H7 (cell line): ENCODE measurements at regions not wholly inside any gene's neighbourhood (a gene's known extent, or its start where the extent isn't known, plus 50 kb on each side); places are given as distances from the start of the nearest gene placed in this dataset.

Experiments used
- DNase-seq: peaks from one replicate; pipeline ENCODE4 v3.0.0; 2012
- H3K27me3 ChIP-seq: 2 replicates; pipeline ENCODE4 v1.6.0; 2011; ENCODE audit warnings: mild to moderate bottlenecking, low read length; ENCODE audit not compliant: control insufficient read depth, insufficient read depth
- H3K36me3 ChIP-seq: replicated peaks from 2 replicates; pipeline ENCODE4 v1.5.1; 2011; ENCODE audit warnings: low read length; ENCODE audit not compliant: control insufficient read depth, insufficient read depth
- H3K4me3 ChIP-seq: 2 replicates; pipeline ENCODE4 v1.5.1; 2011; ENCODE audit warnings: low read depth, mild to moderate bottlenecking, control low read depth, low read length, moderate library complexity; ENCODE audit not compliant: insufficient read depth

DNA sequence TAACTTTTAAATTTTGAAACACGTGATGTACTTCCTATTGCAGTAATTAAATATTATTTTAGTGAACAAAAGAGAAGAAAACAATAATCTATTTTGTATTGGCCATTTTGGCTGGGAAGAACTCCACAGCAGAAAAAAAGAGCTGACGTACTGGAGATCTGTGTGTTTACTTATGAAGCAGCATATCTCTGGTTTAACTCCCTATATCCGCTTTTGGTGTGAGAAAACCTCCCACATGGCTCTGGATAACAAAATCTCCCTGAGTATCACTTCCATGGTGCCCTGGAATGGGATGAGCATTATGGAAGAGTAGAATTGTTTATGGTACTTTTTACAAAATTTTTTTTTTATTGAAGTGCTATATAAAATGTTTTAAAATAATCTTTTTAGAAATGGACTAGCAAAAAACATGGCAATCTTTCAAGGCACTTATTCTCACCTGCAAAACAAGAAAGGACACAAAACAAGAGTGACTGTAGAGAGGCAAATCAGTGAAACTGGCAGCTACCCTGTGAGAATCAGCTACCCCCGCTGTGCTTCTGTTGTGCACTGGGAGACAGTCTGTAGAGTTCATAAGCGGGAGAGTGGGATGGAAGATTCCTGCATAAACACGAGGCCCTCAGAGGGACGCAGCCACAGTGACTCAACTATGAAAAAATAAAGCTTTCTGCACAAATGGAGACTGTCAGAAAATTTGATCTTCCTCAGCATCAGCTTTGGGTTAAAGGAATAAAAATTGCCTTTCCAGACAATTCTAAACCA lies 762.2 kb upstream of the HS6ST1 start:
- Histone ChIP-seq H3K27me3 (no peaks in the 10 kb centered on the region), H3K4me3 (no peak overlapping the region), H3K36me3 (no peaks in the 10 kb centered on the region)
- DNase-seq: no peak

DNA sequence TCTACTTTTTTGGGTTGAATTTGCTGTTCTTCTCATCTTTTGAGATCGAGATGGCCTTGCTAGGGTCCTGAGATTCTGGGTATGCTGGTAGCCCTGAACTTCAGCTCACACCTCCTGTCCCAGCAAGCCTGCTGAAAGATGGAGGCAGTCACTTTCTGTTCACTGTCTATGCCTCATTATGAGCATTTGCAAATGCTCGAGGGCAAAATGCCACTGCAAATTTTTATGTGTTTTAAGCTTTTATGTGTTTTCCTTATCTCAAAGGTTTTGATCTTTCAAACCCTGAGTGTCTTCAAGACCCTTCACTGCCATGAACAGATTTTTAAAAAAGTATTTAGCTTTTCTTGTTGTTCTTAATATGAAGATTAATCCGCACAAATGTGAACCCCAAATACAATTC lies 766.7 kb upstream of the HS6ST1 start:
- DNase-seq: no peak
- no peak overlapping the region for H3K4me3 ChIP-seq
- H3K27me3 ChIP-seq: no peaks in the 10 kb centered on the region
- H3K36me3 ChIP-seq: no peaks in the 10 kb centered on the region

DNA sequence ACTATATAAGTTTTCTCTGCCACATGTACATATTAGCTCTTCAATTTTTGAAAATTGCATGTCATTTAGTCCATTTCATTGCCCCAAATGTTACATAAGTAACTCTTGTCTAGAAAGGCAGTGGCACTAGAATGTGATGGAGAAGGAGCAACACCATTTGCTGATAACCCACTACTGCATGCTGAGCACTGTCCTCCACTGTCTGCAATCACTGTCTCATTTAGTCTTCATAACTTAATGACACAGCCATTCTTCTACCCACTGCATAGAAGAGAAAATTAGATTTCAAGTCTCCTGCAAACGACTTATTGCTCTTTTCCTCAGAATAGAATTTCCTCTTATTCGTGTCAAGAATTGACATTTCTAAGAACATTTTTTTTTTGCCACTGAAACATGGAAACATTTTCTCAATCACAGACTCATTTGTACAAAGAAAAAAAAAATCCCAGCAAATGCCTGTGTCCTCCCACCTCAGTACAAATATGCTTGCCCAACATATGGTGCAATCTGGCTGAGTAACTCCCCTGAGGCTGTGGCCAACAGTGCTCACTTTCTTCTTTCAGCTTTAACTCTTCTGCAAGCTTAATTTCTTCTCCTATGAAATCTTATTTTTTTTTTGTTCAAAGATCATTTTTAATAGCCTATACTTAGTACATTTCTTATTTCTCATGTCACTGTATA lies 768.6 kb upstream of the HS6ST1 start:
- no peaks in the 10 kb centered on the region for H3K27me3 ChIP-seq
- H3K36me3 ChIP-seq: no peaks in the 10 kb centered on the region
- no peak overlapping the region for H3K4me3 ChIP-seq
- DNase-seq: no peak

DNA sequence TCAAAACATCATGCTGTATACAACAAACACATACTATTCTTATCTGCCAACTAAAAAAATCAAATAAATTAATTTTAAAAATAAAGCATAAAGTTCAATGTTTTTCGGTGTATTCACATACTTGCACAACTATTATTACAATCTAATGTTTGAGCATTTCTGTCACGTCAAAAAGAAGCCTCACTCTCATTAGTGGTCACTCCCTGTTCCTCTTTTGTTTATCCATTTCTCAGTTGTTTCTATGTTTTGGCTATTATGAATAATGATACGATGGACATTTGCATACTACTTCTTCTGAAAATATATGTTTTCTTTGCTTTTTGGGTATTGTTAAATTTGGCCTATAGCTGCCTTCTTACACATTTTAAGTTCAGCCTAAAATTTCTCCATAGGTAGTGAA lies 773.0 kb upstream of the HS6ST1 start:
- no peak overlapping the region for H3K4me3 ChIP-seq
- no peaks in the 10 kb centered on the region for H3K36me3 ChIP-seq
- DNase-seq: no peak
- H3K27me3 ChIP-seq: no peaks in the 10 kb centered on the region

DNA sequence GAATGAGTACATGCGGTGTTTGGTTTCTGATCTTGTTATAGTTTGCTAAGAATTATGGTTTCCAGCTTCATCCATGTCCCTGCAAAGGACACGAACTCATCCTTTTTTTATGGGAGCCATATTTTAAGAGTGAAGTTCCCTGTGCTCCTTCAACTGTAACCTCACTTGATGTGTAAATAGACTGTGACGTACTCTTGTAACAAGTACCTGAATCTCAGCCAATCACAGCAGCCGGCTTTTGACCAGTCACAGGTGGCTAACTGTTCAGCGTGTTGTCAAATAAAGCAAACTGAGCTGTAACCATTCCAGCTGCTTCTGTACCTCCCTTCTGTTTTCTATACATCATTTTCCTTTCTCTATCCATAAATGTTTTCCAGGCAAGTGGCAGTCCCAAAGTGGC lies 774.3 kb upstream of the HS6ST1 start:
- no peak for DNase-seq
- no peaks in the 10 kb centered on the region for H3K36me3 ChIP-seq
- H3K27me3 ChIP-seq: no peaks in the 10 kb centered on the region
- H3K4me3 ChIP-seq: no peak overlapping the region

DNA sequence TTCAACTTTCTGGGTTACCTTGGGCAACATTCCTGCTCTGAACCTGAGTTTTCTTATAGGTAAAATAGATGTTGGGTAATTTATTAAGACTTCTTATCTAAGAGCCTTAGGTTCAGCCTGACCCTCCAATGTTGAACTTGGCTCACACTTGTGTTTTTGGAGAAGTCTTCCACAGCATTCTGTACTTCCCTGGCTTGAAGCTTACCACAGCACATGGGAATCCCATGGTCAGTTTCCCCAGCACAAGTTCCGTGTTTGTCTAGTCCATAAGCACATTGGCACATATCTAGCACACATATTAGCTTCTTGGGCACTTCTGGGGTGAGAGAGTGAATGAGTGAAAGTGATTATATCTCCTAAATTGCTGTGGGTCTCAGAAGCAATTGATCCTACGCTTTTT lies 782.5 kb upstream of the HS6ST1 start:
- no peak overlapping the region for H3K4me3 ChIP-seq
- H3K36me3 ChIP-seq: no peaks in the 10 kb centered on the region
- no peak for DNase-seq
- no peaks in the 10 kb centered on the region for H3K27me3 ChIP-seq

DNA sequence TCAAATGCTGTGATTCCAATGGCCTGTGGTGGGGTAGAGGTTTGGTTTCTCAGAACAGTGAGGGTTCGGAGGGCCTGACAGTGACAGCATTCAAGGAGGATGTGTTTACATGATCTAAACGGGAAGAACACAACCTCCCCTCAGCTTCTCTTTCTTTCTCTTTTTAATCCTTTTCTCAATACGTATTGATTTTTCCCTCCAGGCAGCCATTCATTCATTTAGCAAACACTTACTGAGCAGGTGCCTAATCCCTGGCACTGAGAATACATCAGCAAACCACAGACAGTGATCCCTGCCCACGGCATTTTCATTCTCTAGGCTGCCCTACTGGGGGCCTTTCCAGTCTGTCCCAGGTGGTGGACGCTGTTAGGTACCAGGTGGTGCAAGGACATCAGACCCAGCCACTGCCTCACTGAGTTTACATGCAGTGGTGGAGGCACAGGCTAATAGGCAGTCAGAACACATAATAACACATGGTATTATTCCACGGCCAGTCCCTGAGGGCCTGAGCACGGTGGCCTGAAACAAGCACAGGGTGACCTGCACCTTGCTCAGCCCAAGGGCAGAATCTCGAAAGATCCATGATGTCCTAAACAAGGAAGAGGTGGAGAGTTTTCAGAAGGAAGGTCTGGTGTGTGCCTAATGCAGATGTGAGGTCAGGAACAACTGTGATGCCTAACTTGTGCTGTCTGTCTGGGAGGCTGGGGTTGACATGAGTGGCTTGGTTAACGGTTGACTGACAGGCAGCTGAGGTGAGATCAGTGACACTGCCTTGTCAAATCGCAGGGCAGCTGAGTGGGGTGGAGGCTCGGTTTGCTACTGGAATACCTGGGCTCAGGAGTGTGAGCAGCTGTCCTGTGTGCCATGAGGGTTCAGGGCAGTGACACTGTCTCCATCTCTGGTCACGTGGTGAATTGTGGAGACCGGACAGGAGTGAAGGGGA lies 785.5 kb upstream of the HS6ST1 start:
- Histone ChIP-seq H3K4me3 (no peak overlapping the region), H3K27me3 (no peaks in the 10 kb centered on the region), H3K36me3 (no peaks in the 10 kb centered on the region)
- DNase-seq: no peak

DNA sequence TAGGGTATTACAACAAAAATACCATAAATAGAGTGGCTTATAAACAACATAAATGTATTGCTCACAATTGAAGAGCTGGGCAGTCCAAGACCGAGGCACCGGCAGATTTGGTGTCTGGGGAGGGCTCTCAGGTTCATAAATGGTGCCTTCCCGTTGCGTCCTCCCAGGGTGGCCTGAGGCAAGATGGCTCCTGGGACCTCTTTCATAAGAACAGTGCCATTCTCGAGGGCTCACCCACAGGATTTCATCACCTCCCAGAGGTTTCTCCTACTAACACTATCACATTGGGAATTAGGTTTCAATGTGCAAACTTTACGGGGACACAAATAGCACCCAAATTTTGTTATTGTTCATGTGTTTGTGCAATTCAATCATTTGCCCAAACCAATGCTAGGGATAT lies 793.5 kb upstream of the HS6ST1 start:
- no peak for DNase-seq
- no peaks in the 10 kb centered on the region for H3K36me3 ChIP-seq
- no peak overlapping the region for H3K4me3 ChIP-seq
- H3K27me3 ChIP-seq: no peaks in the 10 kb centered on the region

DNA sequence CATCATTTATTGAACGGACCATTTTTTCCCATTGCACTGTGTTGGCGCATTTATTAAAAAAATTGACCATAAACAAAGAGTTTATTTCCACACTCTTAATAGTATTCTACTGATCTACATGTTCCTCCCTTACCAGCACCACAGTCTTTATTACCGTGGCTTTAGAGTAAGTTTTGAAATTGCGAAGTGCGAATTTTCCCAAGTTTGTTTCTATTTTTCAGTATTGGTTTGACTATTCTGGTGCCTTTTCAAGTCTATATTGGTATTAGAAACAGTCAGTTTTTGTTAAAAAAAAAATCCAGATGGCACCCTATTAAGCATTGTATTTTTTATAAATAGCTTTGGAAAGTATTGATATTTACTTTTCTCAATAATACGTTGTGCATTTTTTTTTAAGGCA lies 795.1 kb upstream of the HS6ST1 start:
- no peak overlapping the region for H3K4me3 ChIP-seq
- no peaks in the 10 kb centered on the region for H3K27me3 ChIP-seq
- DNase-seq: no peak
- no peaks in the 10 kb centered on the region for H3K36me3 ChIP-seq

DNA sequence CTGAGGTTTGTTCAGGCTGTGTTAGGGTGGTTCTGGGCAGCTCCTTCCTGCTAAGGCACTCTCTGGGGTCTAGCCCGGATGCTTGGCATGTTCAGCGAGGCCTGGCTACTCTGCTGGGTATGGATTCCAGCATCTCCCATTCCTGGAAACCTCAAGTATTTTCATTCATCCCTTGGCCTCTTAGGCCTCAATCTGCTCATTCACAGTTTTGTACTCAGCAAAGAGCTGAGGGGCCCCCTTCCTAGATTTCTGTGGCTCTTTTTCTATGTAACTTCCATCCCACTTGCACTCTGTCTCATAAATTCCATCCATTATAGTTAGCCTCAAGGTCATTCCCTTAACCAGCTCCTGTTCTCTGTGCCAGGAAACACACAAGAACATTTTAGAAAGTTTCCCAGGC lies 798.8 kb upstream of the HS6ST1 start:
- Histone ChIP-seq H3K4me3 (no peak overlapping the region), H3K36me3 (no peaks in the 10 kb centered on the region), H3K27me3 (no peaks in the 10 kb centered on the region)
- no peak for DNase-seq

DNA sequence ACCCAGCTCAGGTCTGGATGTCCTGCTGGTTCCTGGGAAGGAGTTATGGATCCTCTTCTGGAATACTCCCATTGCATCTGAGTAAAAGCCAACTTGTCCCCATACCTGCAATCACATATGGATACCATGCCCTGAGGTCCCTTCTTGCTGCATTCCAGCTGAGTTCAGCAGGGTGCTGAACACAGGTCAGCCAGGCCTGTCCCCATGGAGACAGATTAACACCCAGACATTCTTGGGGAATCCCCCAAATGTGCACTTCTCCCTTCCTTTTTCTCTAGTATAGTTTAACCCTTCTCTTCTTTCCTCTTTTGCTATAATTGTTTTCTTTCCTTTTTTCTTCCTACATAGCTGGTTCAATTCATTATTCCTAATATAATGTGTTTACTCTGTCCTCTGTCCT lies 799.6 kb upstream of the HS6ST1 start:
- H3K27me3 ChIP-seq: no peaks in the 10 kb centered on the region
- no peak overlapping the region for H3K4me3 ChIP-seq
- no peak for DNase-seq
- no peaks in the 10 kb centered on the region for H3K36me3 ChIP-seq

DNA sequence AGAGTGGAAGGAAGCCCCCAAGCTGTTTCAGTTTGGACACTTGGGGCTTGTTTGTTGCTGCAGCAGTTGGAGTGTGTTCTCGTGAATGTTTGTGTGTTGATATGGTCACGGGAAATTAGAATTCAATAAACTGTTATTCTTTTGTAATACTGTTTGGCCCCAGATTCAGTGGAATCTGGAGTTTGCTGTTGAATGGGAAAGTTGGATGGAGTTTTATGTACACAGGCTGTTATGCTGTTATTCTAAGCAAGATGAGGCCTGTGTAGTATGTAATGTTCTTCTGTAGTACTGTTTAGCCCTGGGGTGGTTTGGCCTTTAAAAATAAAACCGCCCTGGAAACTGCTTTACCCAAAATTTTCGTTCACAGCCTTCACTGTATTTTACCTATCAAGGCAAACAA lies 810.4 kb upstream of the HS6ST1 start:
- Histone ChIP-seq H3K4me3 (no peak overlapping the region), H3K36me3 (no peaks in the 10 kb centered on the region), H3K27me3 (no peaks in the 10 kb centered on the region)
- DNase-seq: no peak

DNA sequence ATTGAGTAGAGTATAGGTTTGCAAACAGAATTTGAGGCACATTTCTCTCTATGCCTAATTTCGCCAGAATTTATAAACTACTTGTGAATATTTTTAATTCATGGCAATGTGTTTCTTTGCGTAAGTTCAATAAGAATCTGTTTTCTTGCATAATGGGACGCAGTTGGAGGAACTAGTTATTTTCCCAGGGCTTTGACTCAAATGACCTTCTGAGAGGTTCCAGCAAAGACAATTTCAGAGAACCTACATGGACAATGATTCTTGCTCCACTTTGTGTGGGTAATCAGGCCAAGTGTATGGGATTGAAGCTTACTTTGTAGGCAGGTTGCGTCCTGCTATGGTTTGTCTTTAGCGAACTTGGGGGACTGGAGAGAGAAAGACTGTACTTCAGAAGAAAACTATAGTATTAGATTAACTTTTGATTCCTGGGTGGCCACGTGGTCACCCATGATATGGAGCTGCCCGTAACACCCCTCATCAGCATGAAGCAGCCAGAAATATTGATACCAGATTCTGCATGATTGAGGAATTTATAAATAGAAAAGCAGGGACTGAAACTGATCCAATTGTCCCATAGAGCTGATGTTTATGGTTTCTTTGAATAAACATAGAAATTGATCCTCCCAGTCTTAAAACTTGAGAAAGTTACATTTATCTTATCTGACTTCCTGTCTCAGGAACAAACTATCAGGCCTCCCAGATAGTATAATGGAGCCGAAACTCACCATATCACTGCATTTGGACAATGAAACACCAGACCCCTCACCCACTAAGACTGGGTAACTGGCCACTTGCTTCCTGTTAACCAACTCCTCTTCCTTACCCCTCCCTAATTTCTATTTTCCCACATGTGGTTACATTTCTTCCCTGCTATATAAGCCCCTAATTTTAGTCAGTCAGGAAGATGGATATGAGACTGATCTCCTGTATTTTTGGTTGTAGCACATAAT lies 815.3 kb upstream of the HS6ST1 start:
- H3K27me3 ChIP-seq: no peaks in the 10 kb centered on the region
- no peaks in the 10 kb centered on the region for H3K36me3 ChIP-seq
- H3K4me3 ChIP-seq: no peak overlapping the region
- no peak for DNase-seq

DNA sequence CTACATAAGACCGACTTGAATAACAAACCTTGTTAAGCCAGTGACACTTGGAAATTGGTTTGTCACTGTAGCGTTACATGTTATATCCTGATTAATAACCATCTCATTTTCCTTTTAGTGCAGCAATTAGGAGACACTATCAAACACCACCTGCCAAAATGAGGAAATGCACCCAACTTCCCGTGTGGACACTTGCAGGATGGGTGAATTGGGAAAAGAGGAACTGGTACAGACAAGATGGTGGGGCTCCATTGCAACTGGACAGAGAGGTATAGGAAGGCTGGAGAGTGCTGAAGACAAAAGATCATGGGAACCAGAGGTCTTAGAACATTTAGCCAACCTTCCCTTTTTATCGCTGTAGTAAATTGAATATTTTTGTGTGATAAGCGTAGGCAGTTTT lies 816.3 kb upstream of the HS6ST1 start:
- no peaks in the 10 kb centered on the region for H3K27me3 ChIP-seq
- DNase-seq: no peak
- no peak overlapping the region for H3K4me3 ChIP-seq
- no peaks in the 10 kb centered on the region for H3K36me3 ChIP-seq
